ENCODE measurements at regions not wholly inside any gene's neighbourhood (a gene's known extent, or its start where the extent isn't known, plus 50 kb on each side); places are given as distances from the start of the nearest gene placed in this dataset.

DNA sequence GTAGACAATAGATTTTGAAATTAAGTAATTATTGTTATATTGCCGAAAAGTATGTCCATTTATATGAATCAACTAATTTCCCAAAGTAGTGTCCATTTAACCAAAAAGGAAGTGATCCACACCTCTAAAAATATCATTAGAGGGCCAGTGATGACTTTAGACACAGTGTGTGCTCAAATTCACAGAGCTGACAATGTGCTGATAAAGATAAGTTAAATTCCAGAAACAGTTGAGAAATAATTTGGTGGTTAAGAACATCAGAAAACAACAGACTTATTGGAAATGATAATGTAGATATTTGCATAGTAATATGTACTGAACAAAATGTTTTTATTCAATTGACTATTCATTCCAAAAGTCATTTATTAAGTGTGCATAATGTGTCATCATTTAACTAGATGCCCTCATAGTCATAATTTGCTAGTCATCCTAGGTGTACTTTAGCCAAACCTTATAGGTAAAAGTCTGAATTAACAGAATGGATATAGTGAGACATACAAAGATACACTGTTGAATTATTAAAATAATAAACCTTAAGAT is 230.2 kb upstream of the ADAMTS9 start (continued):
- TF ChIP-seq EZH2phosphoT487 (IDR thresholded peaks at IDR 0.05; ENCODE audit: borderline replicate concordance) = no peak
- no peak for TF ChIP-seq TCF7L2 (IDR thresholded peaks at IDR 0.05; ENCODE audit: borderline replicate concordance, extremely low read depth, insufficient read depth, insufficient read length)

GRCh38 chr3:64916937-64917336 is 229.1 kb upstream of the ADAMTS9 start:
- no peaks in the 10 kb centered on the region for H3K9me2 ChIP-seq (ENCODE audit: insufficient read depth)
- H4K20me1 ChIP-seq (ENCODE audit: insufficient read depth) = no peaks in the 10 kb centered on the region
- H3K4me1 ChIP-seq (ENCODE audit: control insufficient read depth in 1 of 2, insufficient read depth in 2 of 2, low read length in 2 of 2) = no peaks in the 10 kb centered on the region
- no peak overlapping the region for H3K4me2 ChIP-seq (ENCODE audit: low read length)
- RAD21 ChIA-PET (ENCODE audit: low non-redundant PET in 1 of 2, low total read pairs in 2 of 2, uncharacterized antibody in 2 of 2, unreplicated experiment in 2 of 2) = no interaction called here
- DNase-seq (ENCODE audit: low read depth, low spot score) (no peak), ATAC-seq (no peak)
- no peak overlapping the region for H3K9ac ChIP-seq (ENCODE audit: low read length)
- no peak overlapping the region for H3K4me3 ChIP-seq (replicated peaks in 1 of 2; ENCODE audit: low read depth in 1 of 2, low read length in 2 of 2)
- TF ChIP-seq SIN3A (IDR thresholded peaks at IDR 0.05; ENCODE audit: low read depth) (no peak), YY1 (IDR thresholded peaks at IDR 0.05; ENCODE audit: extremely low read depth, insufficient replicate concordance, low read depth, low read length) (no peak), FOSL1 (IDR thresholded peaks at IDR 0.05; ENCODE audit: low read depth) (no peak), POLR2A (IDR thresholded peaks at IDR 0.05; ENCODE audit: borderline replicate concordance, extremely low read depth, insufficient read depth, insufficient read length) (no peak), JUND (IDR thresholded peaks at IDR 0.05) (no peak)
- TF ChIP-seq, protein P1, sequence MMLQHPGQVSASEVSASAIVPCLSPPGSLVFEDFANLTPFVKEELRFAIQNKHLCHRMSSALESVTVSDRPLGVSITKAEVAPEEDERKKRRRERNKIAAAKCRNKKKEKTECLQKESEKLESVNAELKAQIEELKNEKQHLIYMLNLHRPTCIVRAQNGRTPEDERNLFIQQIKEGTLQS (IDR thresholded peaks at IDR 0.05) = no peak
- TF ChIP-seq, protein P2, sequence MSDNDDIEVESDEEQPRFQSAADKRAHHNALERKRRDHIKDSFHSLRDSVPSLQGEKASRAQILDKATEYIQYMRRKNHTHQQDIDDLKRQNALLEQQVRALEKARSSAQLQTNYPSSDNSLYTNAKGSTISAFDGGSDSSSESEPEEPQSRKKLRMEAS (IDR thresholded peaks at IDR 0.05) = no peak
- H3K27me3 ChIP-seq (ENCODE audit: insufficient read depth, low read length) = peaks cover 21% of the 10 kb centered on the region; the same call in 1 of the 2 replicates
- CTCF ChIA-PET = no interaction called here
- H3K36me3 ChIP-seq (ENCODE audit: control insufficient read depth in 1 of 2, insufficient read depth in 2 of 2, low read length in 2 of 2) = no peaks in the 10 kb centered on the region
- no peaks in the 10 kb centered on the region for H3K79me2 ChIP-seq (ENCODE audit: insufficient read depth, low read length)
- POLR2A ChIA-PET = no interaction called here
- intact Hi-C loops (cut with micrococcal nuclease) = no loop called here
- no peak overlapping the region for H3K27ac ChIP-seq (ENCODE audit: low read depth, low read length)
- H3K9me3 ChIP-seq (ENCODE audit: control insufficient read depth in 1 of 2, insufficient read depth in 1 of 2, low read depth in 1 of 2, low read length in 2 of 2) = no peaks in the 10 kb centered on the region
- no TSS peak for BruUV-seq (replicated peaks)
- H2AFZ ChIP-seq (ENCODE audit: low read depth, low read length, poor library complexity, severe bottlenecking) = no peak overlapping the region
